Liver (tissue), 7 donors: ENCODE measurements at regions not wholly inside any gene's neighbourhood (a gene's known extent, or its start where the extent isn't known, plus 50 kb on each side); places are given as distances from the start of the nearest gene placed in this dataset.

ENCODE experiments used
- DNase-seq: peaks from one replicate; pipeline ENCODE4 v3.0.0-alpha.2; 2017; ENCODE audit warnings: low spot score
- H3K27ac ChIP-seq, 2 donors: one replicate each; pipeline ENCODE4 v1.7.0; 2013; ENCODE audit warnings: inconsistent platforms in 2 of 2, low read length in 2 of 2, control low read depth in 1 of 2, low read depth in 1 of 2, mild to moderate bottlenecking in 1 of 2
- H3K27me3 ChIP-seq, 4 donors: one replicate each; pipeline versions ENCODE4 v1.6.1 to v1.7.0; 2013; ENCODE audit warnings: low read length in 3 of 4, inconsistent platforms in 1 of 4, mild to moderate bottlenecking in 1 of 4, moderate library complexity in 1 of 4; ENCODE audit not compliant: control insufficient read depth in 4 of 4, insufficient read depth in 4 of 4
- H3K36me3 ChIP-seq, 4 donors: one replicate each; pipeline versions ENCODE4 v1.6.1 to v1.7.0; 2013; ENCODE audit warnings: low read length in 3 of 4, mild to moderate bottlenecking in 3 of 4, low read depth in 1 of 4, moderate library complexity in 1 of 4; ENCODE audit not compliant: control insufficient read depth in 4 of 4, insufficient read depth in 3 of 4
- H3K4me1 ChIP-seq, 4 donors: one replicate each; pipeline versions ENCODE4 v1.6.1 to v1.7.0; 2013; ENCODE audit warnings: low read length in 3 of 4, mild to moderate bottlenecking in 3 of 4, moderate library complexity in 1 of 4; ENCODE audit not compliant: control insufficient read depth in 4 of 4, insufficient read depth in 4 of 4
- H3K4me3 ChIP-seq, 3 donors: one replicate each; pipeline versions ENCODE4 v1.6.1 to v1.7.0; 2013; ENCODE audit warnings: low read length in 3 of 3, control low read depth in 1 of 3, low read depth in 1 of 3, mild to moderate bottlenecking in 1 of 3
- H3K9ac ChIP-seq, 2 donors: one replicate each; pipeline ENCODE4 v1.7.0; 2013; ENCODE audit warnings: low read length in 2 of 2, mild to moderate bottlenecking in 2 of 2, moderate library complexity in 2 of 2, control low read depth in 1 of 2, low read depth in 1 of 2
- H3K9me3 ChIP-seq, 4 donors: one replicate each; pipeline versions ENCODE4 v1.6.1 to v1.7.0; 2013; ENCODE audit warnings: low read length in 3 of 4; ENCODE audit not compliant: control insufficient read depth in 4 of 4
- EGR1 ChIP-seq, 2 donors: IDR thresholded peaks; 2 replicates each; pipeline ENCODE4 v1.6.1; 2016 to 2018; ENCODE audit warnings: antibody characterized with exemption in 2 of 2, low read depth in 2 of 2
- FOXA1 ChIP-seq: IDR thresholded peaks from 2 replicates; pipeline ENCODE4 v1.6.1; 2016; ENCODE audit warnings: antibody characterized with exemption
- FOXA2 ChIP-seq: IDR thresholded peaks from 2 replicates; pipeline ENCODE4 v1.6.1; 2016; ENCODE audit warnings: antibody characterized with exemption
- HNF4A ChIP-seq, 2 donors: conservative IDR thresholded peaks; 2 replicates each; pipeline ENCODE4 v1.6.1; 2016; ENCODE audit warnings: antibody characterized with exemption in 2 of 2, mild to moderate bottlenecking in 2 of 2
- JUND ChIP-seq, 2 donors: IDR thresholded peaks; 2 replicates each; pipeline ENCODE4 v1.6.1; 2016; ENCODE audit warnings: antibody characterized with exemption in 2 of 2
- NR2F2 ChIP-seq: IDR thresholded peaks from 2 replicates; pipeline ENCODE4 v1.6.1; 2016; ENCODE audit warnings: antibody characterized with exemption
- RAD21 ChIP-seq, 2 donors: IDR thresholded peaks; 2 replicates each; pipeline ENCODE4 v1.6.1; 2016; ENCODE audit warnings: antibody characterized with exemption in 2 of 2, mild to moderate bottlenecking in 2 of 2
- RXRA ChIP-seq, 2 donors: IDR thresholded peaks; 2 replicates each; pipeline ENCODE4 v1.6.1; 2017 to 2018; ENCODE audit warnings: antibody characterized with exemption in 2 of 2, mild to moderate bottlenecking in 1 of 2
- SP1 ChIP-seq: IDR thresholded peaks from 2 replicates; pipeline ENCODE4 v1.6.1; 2018; ENCODE audit warnings: antibody characterized with exemption, mild to moderate bottlenecking
- TAF1 ChIP-seq: conservative IDR thresholded peaks from 2 replicates; pipeline ENCODE4 v1.6.1; 2016; ENCODE audit warnings: antibody characterized with exemption, mild to moderate bottlenecking
- YY1 ChIP-seq: IDR thresholded peaks from 2 replicates; pipeline ENCODE4 v1.6.1; 2016; ENCODE audit warnings: antibody characterized with exemption, mild to moderate bottlenecking
- WGBS: extraction: QIAGEN DNeasy Blood & Tissue Kit; methylation state at CpG from one replicate; pipeline ENCODE4 v1.1.7; 2013; 5-methylcytosine and 5-hydroxymethylcytosine counted together
- TF ChIP-seq, protein P1 (sequence below): IDR thresholded peaks from 2 replicates; pipeline ENCODE4 v1.6.1; 2016; ENCODE audit warnings: antibody characterized with exemption
- TF ChIP-seq, protein P2 (sequence below): IDR thresholded peaks from 2 replicates; pipeline ENCODE4 v1.6.1; 2016; ENCODE audit warnings: antibody characterized with exemption
- TF ChIP-seq, protein P3 (sequence below): IDR thresholded peaks from 2 replicates; pipeline ENCODE4 v1.6.1; 2016; ENCODE audit warnings: antibody characterized with exemption
- TF ChIP-seq, protein P4 (sequence below): IDR thresholded peaks from 2 replicates; pipeline ENCODE4 v1.6.1; 2016; ENCODE audit warnings: antibody characterized with exemption, mild to moderate bottlenecking
- donor health status: healthy.
- donor health status: healthy.
- donor health status: healthy.
- donor health status: healthy.

DNA sequence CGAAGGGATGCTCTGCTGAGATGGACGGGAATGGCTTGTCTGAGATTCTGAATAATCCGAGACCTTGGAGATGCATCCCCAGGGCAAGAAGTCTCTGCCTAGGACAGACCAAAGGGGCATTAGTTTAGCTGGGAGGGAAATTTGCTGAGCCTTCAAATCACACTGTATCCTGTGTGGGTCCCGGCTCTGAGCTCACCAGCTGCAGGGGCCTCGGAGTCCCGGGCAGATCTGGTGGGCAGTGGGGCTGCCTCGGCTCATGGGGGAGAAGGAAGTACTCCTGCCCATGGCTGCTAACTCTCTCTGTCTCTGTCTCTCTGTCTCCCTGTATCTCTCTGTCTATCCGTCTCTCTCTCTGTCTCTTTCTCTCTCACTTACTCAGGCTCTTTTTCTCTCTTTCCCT lies 522.4 kb downstream of the TBC1D22A start:
- H3K36me3 ChIP-seq, result no peaks in the 10 kb centered on the region
- WGBS, result 71% methylated on average over 8 of the region's 8 CpGs
- H3K27ac ChIP-seq, result no peak overlapping the region
- no peak overlapping the region for H3K4me3 ChIP-seq
- no peaks in the 10 kb centered on the region for H3K4me1 ChIP-seq
- H3K27me3 ChIP-seq, result no peaks in the 10 kb centered on the region
- H3K9me3 ChIP-seq, result no peaks in the 10 kb centered on the region
- TF ChIP-seq, protein P1, sequence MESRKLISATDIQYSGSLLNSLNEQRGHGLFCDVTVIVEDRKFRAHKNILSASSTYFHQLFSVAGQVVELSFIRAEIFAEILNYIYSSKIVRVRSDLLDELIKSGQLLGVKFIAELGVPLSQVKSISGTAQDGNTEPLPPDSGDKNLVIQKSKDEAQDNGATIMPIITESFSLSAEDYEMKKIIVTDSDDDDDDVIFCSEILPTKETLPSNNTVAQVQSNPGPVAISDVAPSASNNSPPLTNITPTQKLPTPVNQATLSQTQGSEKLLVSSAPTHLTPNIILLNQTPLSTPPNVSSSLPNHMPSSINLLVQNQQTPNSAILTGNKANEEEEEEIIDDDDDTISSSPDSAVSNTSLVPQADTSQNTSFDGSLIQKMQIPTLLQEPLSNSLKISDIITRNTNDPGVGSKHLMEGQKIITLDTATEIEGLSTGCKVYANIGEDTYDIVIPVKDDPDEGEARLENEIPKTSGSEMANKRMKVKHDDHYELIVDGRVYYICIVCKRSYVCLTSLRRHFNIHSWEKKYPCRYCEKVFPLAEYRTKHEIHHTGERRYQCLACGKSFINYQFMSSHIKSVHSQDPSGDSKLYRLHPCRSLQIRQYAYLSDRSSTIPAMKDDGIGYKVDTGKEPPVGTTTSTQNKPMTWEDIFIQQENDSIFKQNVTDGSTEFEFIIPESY, result no peak
- TF ChIP-seq, protein P2, sequence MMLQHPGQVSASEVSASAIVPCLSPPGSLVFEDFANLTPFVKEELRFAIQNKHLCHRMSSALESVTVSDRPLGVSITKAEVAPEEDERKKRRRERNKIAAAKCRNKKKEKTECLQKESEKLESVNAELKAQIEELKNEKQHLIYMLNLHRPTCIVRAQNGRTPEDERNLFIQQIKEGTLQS, result no peak
- TF ChIP-seq SP1, result no peak
- no peak for TF ChIP-seq FOXA1
- TF ChIP-seq FOXA2, result no peak
- TF ChIP-seq, protein P3, sequence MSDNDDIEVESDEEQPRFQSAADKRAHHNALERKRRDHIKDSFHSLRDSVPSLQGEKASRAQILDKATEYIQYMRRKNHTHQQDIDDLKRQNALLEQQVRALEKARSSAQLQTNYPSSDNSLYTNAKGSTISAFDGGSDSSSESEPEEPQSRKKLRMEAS, result no peak
- TF ChIP-seq NR2F2, result no peak
- no peak for TF ChIP-seq TAF1
- TF ChIP-seq JUND (IDR thresholded peaks at IDR 0.05), result no peak
- TF ChIP-seq YY1, result no peak
- no peak for TF ChIP-seq RXRA (IDR thresholded peaks at IDR 0.05)
- TF ChIP-seq EGR1 (IDR thresholded peaks at IDR 0.05; ENCODE audit: low read depth in 2 of 2), result no peak
- TF ChIP-seq, protein P4, sequence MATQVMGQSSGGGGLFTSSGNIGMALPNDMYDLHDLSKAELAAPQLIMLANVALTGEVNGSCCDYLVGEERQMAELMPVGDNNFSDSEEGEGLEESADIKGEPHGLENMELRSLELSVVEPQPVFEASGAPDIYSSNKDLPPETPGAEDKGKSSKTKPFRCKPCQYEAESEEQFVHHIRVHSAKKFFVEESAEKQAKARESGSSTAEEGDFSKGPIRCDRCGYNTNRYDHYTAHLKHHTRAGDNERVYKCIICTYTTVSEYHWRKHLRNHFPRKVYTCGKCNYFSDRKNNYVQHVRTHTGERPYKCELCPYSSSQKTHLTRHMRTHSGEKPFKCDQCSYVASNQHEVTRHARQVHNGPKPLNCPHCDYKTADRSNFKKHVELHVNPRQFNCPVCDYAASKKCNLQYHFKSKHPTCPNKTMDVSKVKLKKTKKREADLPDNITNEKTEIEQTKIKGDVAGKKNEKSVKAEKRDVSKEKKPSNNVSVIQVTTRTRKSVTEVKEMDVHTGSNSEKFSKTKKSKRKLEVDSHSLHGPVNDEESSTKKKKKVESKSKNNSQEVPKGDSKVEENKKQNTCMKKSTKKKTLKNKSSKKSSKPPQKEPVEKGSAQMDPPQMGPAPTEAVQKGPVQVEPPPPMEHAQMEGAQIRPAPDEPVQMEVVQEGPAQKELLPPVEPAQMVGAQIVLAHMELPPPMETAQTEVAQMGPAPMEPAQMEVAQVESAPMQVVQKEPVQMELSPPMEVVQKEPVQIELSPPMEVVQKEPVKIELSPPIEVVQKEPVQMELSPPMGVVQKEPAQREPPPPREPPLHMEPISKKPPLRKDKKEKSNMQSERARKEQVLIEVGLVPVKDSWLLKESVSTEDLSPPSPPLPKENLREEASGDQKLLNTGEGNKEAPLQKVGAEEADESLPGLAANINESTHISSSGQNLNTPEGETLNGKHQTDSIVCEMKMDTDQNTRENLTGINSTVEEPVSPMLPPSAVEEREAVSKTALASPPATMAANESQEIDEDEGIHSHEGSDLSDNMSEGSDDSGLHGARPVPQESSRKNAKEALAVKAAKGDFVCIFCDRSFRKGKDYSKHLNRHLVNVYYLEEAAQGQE, result no peak
- TF ChIP-seq HNF4A (conservative IDR thresholded peaks at IDR 0.05), result no peak
- TF ChIP-seq RAD21 (IDR thresholded peaks at IDR 0.05), result no peak
- no peak for DNase-seq
- no peak overlapping the region for H3K9ac ChIP-seq

DNA sequence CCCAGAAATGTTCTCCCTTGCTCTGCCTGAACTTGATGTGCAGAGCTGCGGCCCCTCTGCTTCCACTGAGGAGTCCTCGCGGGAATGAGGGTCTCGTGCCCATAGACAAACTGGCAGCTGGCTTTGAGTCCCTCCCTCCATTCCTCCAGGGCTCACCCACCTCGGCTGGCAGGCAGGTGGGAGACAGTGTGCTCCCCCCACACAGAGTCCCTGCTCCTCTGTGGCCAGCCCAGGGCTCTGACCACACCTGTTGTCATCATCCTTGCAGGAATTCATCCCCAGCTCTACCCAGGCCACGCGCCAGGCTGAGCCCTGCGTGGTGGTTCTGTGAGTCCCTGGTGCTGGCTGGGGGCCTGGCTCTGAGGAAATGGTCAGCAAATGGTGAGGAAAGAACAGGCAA lies 521.9 kb downstream of the TBC1D22A start:
- Histone ChIP-seq H3K4me3 (no peak overlapping the region), H3K4me1 (no peaks in the 10 kb centered on the region), H3K36me3 (no peaks in the 10 kb centered on the region), H3K27me3 (no peaks in the 10 kb centered on the region), H3K27ac (no peak overlapping the region), H3K9me3 (no peaks in the 10 kb centered on the region), H3K9ac (no peak overlapping the region)
- TF ChIP-seq SP1, result no peak
- TF ChIP-seq RAD21 (IDR thresholded peaks at IDR 0.05), result no peak
- TF ChIP-seq YY1, result no peak
- no peak for DNase-seq
- 81% methylated on average over 8 of the region's 8 CpGs for WGBS
